GM19397 (cell line): ENCODE measurements at regions not wholly inside any gene's neighbourhood (a gene's known extent, or its start where the extent isn't known, plus 50 kb on each side); places are given as distances from the start of the nearest gene placed in this dataset.

Experiments used
- ATAC-seq: cut with Tn5 transposase; IDR thresholded peaks from one replicate; pipeline ENCODE4 v1.9.1; 2021; ENCODE audit warnings: mild to moderate bottlenecking, moderate library complexity; ENCODE audit not compliant: unreplicated experiment

- no peak for ATAC-seq
Measured at GRCh38 chr13:34037636-34038540, 219.9 kb downstream of the RFC3 start.

- ATAC-seq: no peak
Measured at GRCh38 chr13:34038541-34039068, 220.7 kb downstream of the RFC3 start.

GRCh38 chr13:34039678-34040077, 221.7 kb downstream of the RFC3 start:
- no peak for ATAC-seq

- no peak for ATAC-seq
Measured at GRCh38 chr13:34040863-34041262, 222.9 kb downstream of the RFC3 start.

GRCh38 chr13:34044041-34044440, 226.1 kb downstream of the RFC3 start:
- ATAC-seq: no peak

GRCh38 chr13:34044660-34045080, 226.7 kb downstream of the RFC3 start:
- ATAC-seq: no peak

- no peak for ATAC-seq
Measured at GRCh38 chr13:34046457-34046856, 228.5 kb downstream of the RFC3 start.

GRCh38 chr13:34048652-34049051, 230.7 kb downstream of the RFC3 start:
- ATAC-seq: no peak

DNA sequence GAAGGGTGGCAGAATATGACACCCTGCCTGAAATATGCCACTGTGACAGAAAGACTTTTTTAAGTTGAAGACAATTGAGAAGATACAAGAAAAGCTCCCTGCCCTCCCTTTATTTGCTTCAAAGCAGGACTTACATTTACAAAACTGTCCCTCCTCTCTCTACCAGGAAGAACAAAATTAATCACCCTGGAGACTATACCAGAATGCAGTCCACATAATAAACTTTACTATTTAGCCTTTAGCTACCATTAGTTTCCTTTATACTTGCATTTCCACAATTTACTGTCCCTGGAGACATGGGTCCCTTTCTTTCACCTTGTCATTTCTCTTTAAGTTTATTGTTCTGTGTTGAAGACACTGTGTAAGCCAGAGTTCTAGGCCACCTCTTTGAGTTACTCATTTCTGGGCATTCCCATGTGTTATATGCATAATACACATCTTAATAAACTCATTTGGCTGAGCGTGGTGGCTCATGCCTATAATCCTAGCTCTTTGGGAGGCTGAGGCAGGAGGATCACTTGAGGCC, 238.8 kb downstream of the RFC3 start:
- ATAC-seq: no peak

- no peak for ATAC-seq
Measured at GRCh38 chr13:34064456-34065205, 246.7 kb downstream of the RFC3 start.

GRCh38 chr13:34065928-34066327, 248.0 kb downstream of the RFC3 start:
- no peak for ATAC-seq

DNA sequence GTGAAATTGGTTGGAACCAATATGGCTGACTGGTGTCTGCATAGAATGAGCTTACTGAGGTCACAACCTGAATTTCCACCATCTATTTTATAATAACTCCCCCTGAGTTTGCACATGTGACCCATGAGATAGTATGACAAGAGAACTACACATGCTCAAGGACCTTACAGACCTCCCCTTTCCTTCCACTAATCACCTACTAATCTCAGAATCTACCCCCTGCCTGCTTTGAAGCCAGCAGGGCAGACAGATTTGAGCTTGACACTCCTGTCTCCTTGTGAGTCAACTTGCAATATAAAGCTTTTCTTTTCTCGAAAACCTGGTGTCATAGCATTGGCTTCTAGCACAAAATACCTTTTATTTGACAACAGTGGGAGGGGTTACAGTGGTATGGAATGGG, 248.4 kb downstream of the RFC3 start:
- ATAC-seq: no peak

GRCh38 chr13:34070006-34070405, 252.1 kb downstream of the RFC3 start:
- no peak for ATAC-seq

GRCh38 chr13:34070544-34071303, 252.8 kb downstream of the RFC3 start:
- no peak for ATAC-seq

DNA sequence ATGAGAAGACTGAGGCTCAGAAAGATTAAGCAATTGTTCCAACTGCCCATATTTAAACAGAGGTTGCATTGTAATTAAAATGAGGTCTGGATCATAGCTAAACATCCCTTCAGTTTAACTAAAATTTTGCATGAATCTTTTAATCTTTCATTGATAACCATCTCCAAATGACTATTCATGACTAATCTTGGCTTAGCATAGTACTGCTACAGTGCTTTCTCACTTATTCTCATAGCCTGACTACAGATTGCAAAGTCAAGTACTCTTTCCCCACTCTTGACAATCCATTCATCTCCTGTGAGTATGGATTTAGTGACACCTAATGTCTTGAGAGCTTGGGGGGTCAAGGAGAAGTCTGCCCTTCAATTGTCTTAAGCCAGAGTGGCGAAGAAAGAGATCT, 258.4 kb downstream of the RFC3 start:
- ATAC-seq: no peak

GRCh38 chr13:34076943-34077703, 259.2 kb downstream of the RFC3 start:
- ATAC-seq: no peak

- ATAC-seq: no peak
Measured at GRCh38 chr13:34078334-34078999, 260.5 kb downstream of the RFC3 start.

- no peak for ATAC-seq
Measured at GRCh38 chr13:34085204-34085603, 267.3 kb downstream of the RFC3 start.

DNA sequence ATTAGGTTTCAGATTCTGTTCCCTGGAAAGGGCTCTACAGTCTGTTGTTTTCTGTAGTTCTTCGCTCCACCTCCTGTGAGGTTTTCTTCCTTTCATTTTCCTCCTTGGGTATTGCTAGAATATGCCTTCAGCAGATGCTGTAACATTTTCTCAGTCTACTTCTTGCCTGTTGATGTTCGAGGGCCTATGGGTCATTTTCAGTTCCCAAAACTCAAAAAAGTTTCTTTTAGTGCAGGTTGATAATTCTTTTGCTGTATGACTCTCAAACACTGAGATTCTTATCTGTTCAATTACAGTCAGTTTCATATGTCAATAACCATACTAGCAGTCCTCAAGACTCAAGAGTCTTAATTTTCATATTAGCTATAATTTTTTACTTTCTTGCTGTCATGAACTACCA, 268.3 kb downstream of the RFC3 start:
- no peak for ATAC-seq

DNA sequence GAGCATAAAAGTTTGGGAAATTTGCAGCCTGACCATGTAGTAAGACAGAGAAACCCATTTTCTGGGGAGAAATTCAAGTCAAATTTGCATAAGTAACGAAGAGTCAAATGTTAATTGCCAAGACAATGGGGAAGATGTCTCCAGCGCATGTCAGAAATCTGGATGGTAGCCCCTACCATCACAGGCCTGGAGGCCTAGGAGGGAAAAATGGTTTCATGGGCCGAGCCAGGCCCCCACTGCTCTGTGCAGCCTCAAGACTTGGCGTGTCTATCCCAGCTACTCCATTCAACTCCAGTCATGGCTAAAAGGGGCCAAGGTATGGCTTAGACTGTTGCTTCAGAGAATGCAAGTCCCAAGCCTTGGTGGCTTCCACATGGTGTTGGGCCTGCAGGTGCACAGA, 269.8 kb downstream of the RFC3 start:
- ATAC-seq: no peak
